ENCODE measurements at regions not wholly inside any gene's neighbourhood (a gene's known extent, or its start where the extent isn't known, plus 50 kb on each side); places are given as distances from the start of the nearest gene placed in this dataset.

- TF ChIP-seq SP1 (IDR thresholded peaks at IDR 0.05) (no peak), ATF3 (IDR thresholded peaks at IDR 0.05) (no peak), CTCF (IDR thresholded peaks at IDR 0.05; ENCODE audit: low read depth, low read length, missing input control) (no peak), NR2F2 (IDR thresholded peaks at IDR 0.05) (no peak), REST (IDR thresholded peaks at IDR 0.05) (no peak), YY1 (IDR thresholded peaks at IDR 0.05) (no peak), GABPA (IDR thresholded peaks at IDR 0.05 in 1 of 2, conservative IDR thresholded peaks at IDR 0.05 in 1 of 2) (no peak)
Measured at GRCh38 chr1:87629673-87630072, 301.0 kb downstream of the LMO4 start.
